ENCODE measurements at regions not wholly inside any gene's neighbourhood (a gene's known extent, or its start where the extent isn't known, plus 50 kb on each side); places are given as distances from the start of the nearest gene placed in this dataset.

DNA sequence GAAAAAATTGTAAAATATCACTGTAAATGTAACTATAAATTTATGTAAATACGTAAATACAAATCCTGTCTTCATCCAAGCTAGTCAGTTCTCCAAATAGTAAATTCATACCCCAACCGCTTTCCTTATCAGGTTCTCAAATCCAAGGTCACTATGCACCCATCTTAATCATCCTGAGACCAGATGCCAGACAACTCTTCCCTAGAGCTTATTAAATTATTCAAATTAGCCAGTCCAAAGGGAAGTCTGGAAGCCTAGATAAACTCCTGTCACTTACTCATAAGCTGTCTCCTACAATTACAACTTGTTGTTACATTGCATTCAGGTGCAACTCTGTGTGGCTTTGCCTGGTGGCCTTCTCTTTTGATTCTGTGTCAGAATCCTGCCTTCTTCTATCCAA, 836.1 kb upstream of the PCDH20 start:
- DNase-seq (ENCODE audit: low read depth, low spot score) = no peak
- CTCF ChIA-PET = no interaction called here
- TF ChIP-seq, protein P1, sequence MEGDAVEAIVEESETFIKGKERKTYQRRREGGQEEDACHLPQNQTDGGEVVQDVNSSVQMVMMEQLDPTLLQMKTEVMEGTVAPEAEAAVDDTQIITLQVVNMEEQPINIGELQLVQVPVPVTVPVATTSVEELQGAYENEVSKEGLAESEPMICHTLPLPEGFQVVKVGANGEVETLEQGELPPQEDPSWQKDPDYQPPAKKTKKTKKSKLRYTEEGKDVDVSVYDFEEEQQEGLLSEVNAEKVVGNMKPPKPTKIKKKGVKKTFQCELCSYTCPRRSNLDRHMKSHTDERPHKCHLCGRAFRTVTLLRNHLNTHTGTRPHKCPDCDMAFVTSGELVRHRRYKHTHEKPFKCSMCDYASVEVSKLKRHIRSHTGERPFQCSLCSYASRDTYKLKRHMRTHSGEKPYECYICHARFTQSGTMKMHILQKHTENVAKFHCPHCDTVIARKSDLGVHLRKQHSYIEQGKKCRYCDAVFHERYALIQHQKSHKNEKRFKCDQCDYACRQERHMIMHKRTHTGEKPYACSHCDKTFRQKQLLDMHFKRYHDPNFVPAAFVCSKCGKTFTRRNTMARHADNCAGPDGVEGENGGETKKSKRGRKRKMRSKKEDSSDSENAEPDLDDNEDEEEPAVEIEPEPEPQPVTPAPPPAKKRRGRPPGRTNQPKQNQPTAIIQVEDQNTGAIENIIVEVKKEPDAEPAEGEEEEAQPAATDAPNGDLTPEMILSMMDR (IDR thresholded peaks at IDR 0.05; ENCODE audit: insufficient read depth, low read length, missing control alignments) = no peak
- no peak overlapping the region for H3K4me3 ChIP-seq (ENCODE audit: low read depth, low read length)
- POLR2A ChIA-PET = no interaction called here

DNA sequence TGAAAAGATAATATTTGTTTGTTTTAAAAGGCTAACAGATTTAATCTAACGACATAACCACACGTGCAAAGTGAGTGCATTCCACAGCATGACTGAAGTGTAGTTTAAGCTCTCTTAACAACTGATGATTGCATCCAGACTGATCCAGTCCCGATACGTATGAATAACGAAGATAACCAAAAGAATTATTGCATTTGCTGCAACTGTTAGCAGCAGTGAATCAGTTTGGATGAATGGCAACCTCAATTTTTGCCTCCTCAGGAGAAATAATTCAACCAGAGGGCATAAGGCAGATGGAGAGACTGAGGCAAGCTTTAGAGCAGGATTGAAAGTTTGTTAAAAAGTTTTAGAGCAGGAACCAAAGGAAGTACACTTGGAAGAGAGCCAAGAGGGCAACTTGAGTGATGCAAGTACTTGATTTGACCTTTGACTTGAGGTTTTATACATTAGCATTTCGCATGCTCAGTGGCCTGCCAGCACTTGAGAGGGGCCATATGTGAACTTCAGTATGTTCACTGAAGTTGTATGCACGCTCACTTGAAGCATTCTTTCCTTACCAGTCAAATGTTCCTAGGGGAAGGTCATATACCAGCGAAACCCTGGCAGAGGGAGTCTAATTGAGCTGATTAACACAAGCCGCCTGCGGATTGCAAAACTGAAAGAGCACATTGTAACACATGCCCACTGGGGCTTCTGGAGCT, 835.0 kb upstream of the PCDH20 start:
- CTCF ChIA-PET = no interaction called here
- POLR2A ChIA-PET = no interaction called here
- no peak for DNase-seq (ENCODE audit: low read depth, low spot score)
- H3K4me3 ChIP-seq (ENCODE audit: low read depth, low read length) = no peak overlapping the region
- TF ChIP-seq, protein P1 (IDR thresholded peaks at IDR 0.05; ENCODE audit: insufficient read depth, low read length, missing control alignments) = no peak

DNA sequence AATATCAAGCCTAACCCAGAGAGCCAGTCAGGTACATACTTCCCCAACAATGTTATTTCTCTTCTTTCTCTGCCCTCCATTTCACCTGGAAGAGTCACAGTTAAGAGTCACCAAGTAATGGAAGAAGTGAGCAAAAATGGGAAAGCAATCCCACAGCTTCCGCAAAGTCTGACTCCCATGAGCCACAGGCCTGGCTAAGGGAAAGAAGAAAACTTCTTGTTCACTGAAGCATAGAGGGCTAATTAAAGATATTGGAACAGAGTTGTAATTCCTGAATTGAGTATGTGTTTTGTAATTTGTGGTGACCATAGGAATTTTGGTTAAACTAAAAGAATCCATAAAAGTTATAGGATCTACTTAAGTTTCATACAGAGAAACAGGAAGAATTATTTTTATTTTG, 830.9 kb upstream of the PCDH20 start:
- DNase-seq (ENCODE audit: low read depth, low spot score) = no peak
- ChIA-PET CTCF (no interaction called here), POLR2A (no interaction called here)
- TF ChIP-seq, protein P1 (IDR thresholded peaks at IDR 0.05; ENCODE audit: insufficient read depth, low read length, missing control alignments) = no peak
- H3K4me3 ChIP-seq (ENCODE audit: low read depth, low read length) = no peak overlapping the region

DNA sequence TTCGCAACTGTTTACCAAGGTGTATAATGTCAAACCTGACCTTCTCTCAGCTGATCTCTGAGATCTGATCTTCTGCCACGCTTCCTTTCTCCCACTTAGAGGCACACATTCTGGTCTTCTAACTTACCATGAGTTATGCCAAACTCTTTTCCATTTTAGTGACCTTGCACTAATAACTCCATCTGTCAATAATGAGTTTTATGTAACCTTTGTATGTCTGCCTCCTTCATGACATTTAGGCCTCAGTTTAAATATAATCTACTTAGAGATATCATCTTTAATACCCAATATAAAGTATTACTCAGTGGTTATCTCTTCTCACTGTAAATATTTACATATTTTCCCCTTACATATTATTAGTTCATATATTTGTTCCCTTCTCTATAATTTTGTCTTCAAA, 827.5 kb upstream of the PCDH20 start:
- TF ChIP-seq, protein P1 (IDR thresholded peaks at IDR 0.05; ENCODE audit: insufficient read depth, low read length, missing control alignments) = no peak
- no peak for DNase-seq (ENCODE audit: low read depth, low spot score)
- no peak overlapping the region for H3K4me3 ChIP-seq (ENCODE audit: low read depth, low read length)
- ChIA-PET POLR2A (no interaction called here), CTCF (no interaction called here)

DNA sequence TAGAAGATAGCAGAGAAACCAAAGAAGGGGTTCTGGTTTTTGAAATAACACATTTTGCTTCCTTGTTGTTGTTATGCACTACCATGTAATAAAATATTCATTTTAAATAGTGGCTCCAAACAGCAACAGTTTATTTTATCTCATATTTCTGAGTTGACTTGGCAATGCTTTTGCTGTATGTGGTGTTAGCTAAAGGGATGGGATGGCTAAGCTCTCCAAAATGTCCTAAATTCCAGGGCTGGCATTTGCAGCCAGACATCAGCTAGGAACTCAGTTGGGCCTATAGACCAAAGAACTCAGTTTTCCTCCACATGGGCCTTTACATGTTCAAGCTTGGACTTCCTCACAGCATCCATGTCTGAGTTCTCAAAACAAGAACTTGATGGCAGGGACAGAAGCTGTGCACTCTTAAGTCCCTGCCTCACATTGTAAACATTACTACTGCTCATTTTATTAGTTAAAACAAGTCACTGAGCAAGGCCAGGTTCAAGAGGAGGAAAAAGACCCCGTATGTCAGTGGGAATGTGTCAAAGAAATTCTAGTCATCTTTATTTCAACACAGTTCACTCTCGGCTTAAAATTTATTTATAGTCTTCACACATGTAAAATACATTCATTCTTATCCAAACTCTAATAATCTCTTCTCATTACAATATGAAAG, 819.3 kb upstream of the PCDH20 start:
- no peak overlapping the region for H3K4me3 ChIP-seq (ENCODE audit: low read depth, low read length)
- ChIA-PET POLR2A (no interaction called here), CTCF (no interaction called here)
- TF ChIP-seq, protein P1 (IDR thresholded peaks at IDR 0.05; ENCODE audit: insufficient read depth, low read length, missing control alignments) = no peak
- DNase-seq (ENCODE audit: low read depth, low spot score) = no peak

DNA sequence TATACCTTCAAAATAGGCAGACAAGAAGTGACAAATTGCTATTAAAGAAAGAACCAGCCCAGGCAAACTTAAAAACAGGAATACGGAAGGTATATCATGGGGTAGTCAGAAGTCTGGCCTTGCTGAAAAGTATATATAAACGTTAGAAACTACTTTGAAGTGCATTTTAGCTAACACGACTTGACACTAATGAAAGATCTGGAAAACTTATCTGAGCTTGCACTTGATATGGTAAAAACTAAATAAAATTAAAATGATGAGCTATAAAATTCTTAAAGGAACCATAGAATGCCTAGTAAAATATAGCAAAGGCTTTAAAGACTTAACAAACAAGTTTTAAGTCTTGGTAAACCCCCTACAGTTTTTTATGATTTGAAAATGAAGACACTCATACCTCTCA, 795.3 kb upstream of the PCDH20 start:
- POLR2A ChIA-PET = no interaction called here
- DNase-seq (ENCODE audit: low read depth, low spot score) = no peak
- TF ChIP-seq, protein P1 (IDR thresholded peaks at IDR 0.05; ENCODE audit: insufficient read depth, low read length, missing control alignments) = no peak
- no peak overlapping the region for H3K4me3 ChIP-seq (ENCODE audit: low read depth, low read length)
- CTCF ChIA-PET = no interaction called here
